BJ (cell line): ENCODE measurements at regions not wholly inside any gene's neighbourhood (a gene's known extent, or its start where the extent isn't known, plus 50 kb on each side); places are given as distances from the start of the nearest gene placed in this dataset.

ENCODE experiments used
- CTCF ChIA-PET: fragments of 350-600 bp; formaldehyde crosslinking; extraction: SDS; loops from one replicate; lab custom pipeline; 2021; ENCODE audit warnings: antibody characterized with exemption, inconsistent platforms; lab: Yijun Ruan, JAX
- POLR2A ChIA-PET: fragments of 300-600 bp; sonication (Branson Sonifier 250); formaldehyde crosslinking; extraction: SDS; loops from one replicate; lab custom pipeline; 2021; ENCODE audit warnings: antibody characterized with exemption; lab: Charles Lee
- DNase-seq: peaks from one replicate; pipeline ENCODE4 v3.0.0-alpha.2; 2011; ENCODE audit warnings: low read depth
- H3K27me3 ChIP-seq: 2 replicates; pipeline ENCODE4 v1.6.0; 2011; ENCODE audit warnings: low read length; ENCODE audit not compliant: control insufficient read depth, insufficient read depth
- H3K36me3 ChIP-seq: 2 replicates; pipeline ENCODE4 v1.5.1; 2011; ENCODE audit warnings: low read length; ENCODE audit not compliant: control insufficient read depth, insufficient read depth
- H3K4me3 ChIP-seq: 2 replicates; pipeline ENCODE4 v1.5.1; 2011; ENCODE audit warnings: low read depth, mild to moderate bottlenecking, control low read depth, low read length
- CTCF ChIP-seq: IDR thresholded peaks from 2 replicates; pipeline ENCODE4 v1.5.1; 2011; ENCODE audit warnings: low read depth, mild to moderate bottlenecking, control low read depth, inconsistent platforms, low read length, moderate library complexity; ENCODE audit not compliant: insufficient read depth

GRCh38 chr10:107706096-107706725 lies 541.7 kb upstream of the SORCS1 start:
- H3K27me3 ChIP-seq = no peaks in the 10 kb centered on the region
- no peak overlapping the region for H3K4me3 ChIP-seq
- POLR2A ChIA-PET = no interaction called here
- no peak for DNase-seq
- CTCF ChIA-PET = no interaction called here
- H3K36me3 ChIP-seq = no peaks in the 10 kb centered on the region
- no peak for TF ChIP-seq CTCF

GRCh38 chr10:107701943-107702342 lies 537.4 kb upstream of the SORCS1 start:
- no peak for DNase-seq
- no peak for TF ChIP-seq CTCF
- ChIA-PET CTCF (no interaction called here), POLR2A (no interaction called here)
- H3K36me3 ChIP-seq = no peaks in the 10 kb centered on the region
- no peaks in the 10 kb centered on the region for H3K27me3 ChIP-seq
- no peak overlapping the region for H3K4me3 ChIP-seq

GRCh38 chr10:107692072-107692471 lies 527.6 kb upstream of the SORCS1 start:
- Histone ChIP-seq H3K27me3 (no peaks in the 10 kb centered on the region), H3K36me3 (no peaks in the 10 kb centered on the region), H3K4me3 (no peak overlapping the region)
- ChIA-PET POLR2A (no interaction called here), CTCF (no interaction called here)
- no peak for TF ChIP-seq CTCF
- DNase-seq = no peak

GRCh38 chr10:107689323-107689722 lies 524.8 kb upstream of the SORCS1 start:
- ChIA-PET CTCF (no interaction called here), POLR2A (no interaction called here)
- no peak for DNase-seq
- no peak overlapping the region for H3K4me3 ChIP-seq
- no peaks in the 10 kb centered on the region for H3K27me3 ChIP-seq
- TF ChIP-seq CTCF = no peak
- H3K36me3 ChIP-seq = no peaks in the 10 kb centered on the region

GRCh38 chr10:107687701-107688100 lies 523.2 kb upstream of the SORCS1 start:
- no peaks in the 10 kb centered on the region for H3K36me3 ChIP-seq
- no peak overlapping the region for H3K4me3 ChIP-seq
- ChIA-PET CTCF (no interaction called here), POLR2A (no interaction called here)
- no peak for TF ChIP-seq CTCF
- DNase-seq = no peak
- H3K27me3 ChIP-seq = no peaks in the 10 kb centered on the region
